ENCODE measurements at regions not wholly inside any gene's neighbourhood (a gene's known extent, or its start where the extent isn't known, plus 50 kb on each side); places are given as distances from the start of the nearest gene placed in this dataset.

GRCh38 chr20:52081791-52082190 lies 109.8 kb downstream of the ZFP64 start:
- 83 to 88% methylated on average over 2 of the region's 2 CpGs for whole genome bisulfite sequencing, 2 donors
- Histone ChIP-seq H3K4me1 (no peaks in the 10 kb centered on the region), H3K27ac (no peak overlapping the region), H3K36me3 (no peaks in the 10 kb centered on the region), H3K4me3 (no peak overlapping the region), H3K9me3 (no peaks in the 10 kb centered on the region), H3K27me3 (no peaks in the 10 kb centered on the region)
- no peak for ATAC-seq
- no peak for TF ChIP-seq CTCF (IDR thresholded peaks at IDR 0.05)
- FAIRE-seq: no peak
- DNase-seq: no peak
- intact Hi-C loops (cut with DNase I): no loop called here

- WGBS, 2 donors: 72 to 78% methylated on average over 5 of the region's 5 CpGs
- TF ChIP-seq CTCF (IDR thresholded peaks at IDR 0.05): no peak
- no peaks in the 10 kb centered on the region for H3K36me3 ChIP-seq
- H3K27me3 ChIP-seq: no peaks in the 10 kb centered on the region
- no peak for ATAC-seq
- no peaks in the 10 kb centered on the region for H3K4me1 ChIP-seq
- H3K9me3 ChIP-seq: no peaks in the 10 kb centered on the region
- no peak for FAIRE-seq
- DNase-seq: no peak
- intact Hi-C loops (cut with DNase I): no loop called here
- H3K4me3 ChIP-seq: no peak overlapping the region
- H3K27ac ChIP-seq: no peak overlapping the region
Observed at GRCh38 chr20:52081066-52081465, 110.5 kb downstream of the ZFP64 start.

GRCh38 chr20:52078289-52078688 lies 113.3 kb downstream of the ZFP64 start:
- WGBS, 2 donors: 76 to 80% methylated on average over 4 of the region's 4 CpGs
- Histone ChIP-seq H3K4me3 (no peak overlapping the region), H3K27me3 (no peaks in the 10 kb centered on the region), H3K36me3 (no peaks in the 10 kb centered on the region), H3K27ac (no peak overlapping the region), H3K4me1 (no peaks in the 10 kb centered on the region), H3K9me3 (no peaks in the 10 kb centered on the region)
- ATAC-seq: no peak
- no peak for TF ChIP-seq CTCF (IDR thresholded peaks at IDR 0.05)
- no peak for DNase-seq
- intact Hi-C loops (cut with DNase I): loop anchor here in 1 of 3 donors (10.0 kb wide), 1 partner anchor 453 kb away; no protein-coding TSS in a partner anchor
- no peak for FAIRE-seq

- Histone ChIP-seq H3K4me1 (no peaks in the 10 kb centered on the region), H3K27ac (no peak overlapping the region), H3K9me3 (no peaks in the 10 kb centered on the region), H3K4me3 (no peak overlapping the region), H3K36me3 (no peaks in the 10 kb centered on the region), H3K27me3 (no peaks in the 10 kb centered on the region)
- TF ChIP-seq CTCF (IDR thresholded peaks at IDR 0.05): no peak
- FAIRE-seq (no peak), DNase-seq (no peak), ATAC-seq (no peak)
- 69 to 85% methylated on average over 2 of the region's 2 CpGs for WGBS, 2 donors
- intact Hi-C loops (cut with DNase I): loop anchor here in 1 of 3 donors (10.0 kb wide), 1 partner anchor 451 kb away; no protein-coding TSS in a partner anchor
Observed at GRCh38 chr20:52076164-52076563, 115.4 kb downstream of the ZFP64 start.

GRCh38 chr20:52075400-52075799 lies 116.2 kb downstream of the ZFP64 start:
- Histone ChIP-seq H3K9me3 (no peaks in the 10 kb centered on the region), H3K4me1 (no peaks in the 10 kb centered on the region), H3K27me3 (no peaks in the 10 kb centered on the region), H3K27ac (no peak overlapping the region), H3K36me3 (no peaks in the 10 kb centered on the region), H3K4me3 (no peak overlapping the region)
- intact Hi-C loops (cut with DNase I): loop anchor here in 1 of 3 donors (10.0 kb wide), 1 partner anchor 451 kb away; no protein-coding TSS in a partner anchor
- 65 to 66% methylated on average over 3 of the region's 3 CpGs for WGBS, 2 donors
- FAIRE-seq (no peak), DNase-seq (no peak), ATAC-seq (no peak)
- TF ChIP-seq CTCF (IDR thresholded peaks at IDR 0.05): no peak
